Panc1 (cell line): ENCODE measurements at regions not wholly inside any gene's neighbourhood (a gene's known extent, or its start where the extent isn't known, plus 50 kb on each side); places are given as distances from the start of the nearest gene placed in this dataset.

ENCODE experiments used
- ATAC-seq: fragments of 200-7000 bp; cut with Tn5 transposase; 2 replicates; pipeline ENCODE4 v1.9.1; 2020; ENCODE audit warnings: mild to moderate bottlenecking, moderate library complexity
- BruUV-seq: library from RNA; stranded (reverse); fragments of 400-500 nt; replicated peaks from 2 replicates; lab custom pipeline; 2021; lab: Mats Ljungman, UMichigan
- CTCF ChIA-PET: fragments of 300-600 bp; sonication (Branson Sonifier 250); formaldehyde crosslinking; loops from one replicate; lab custom pipeline; 2022; ENCODE audit warnings: antibody characterized with exemption; lab: Charles Lee
- POLR2A ChIA-PET: fragments of 300-600 bp; sonication (Branson Sonifier 250); formaldehyde crosslinking; loops from one replicate; lab custom pipeline; 2022; ENCODE audit warnings: antibody characterized with exemption; lab: Charles Lee
- DNase-seq: peaks from one replicate; pipeline ENCODE4 v3.0.0-alpha.2; 2010; ENCODE audit warnings: low read depth, low spot score
- H3K27ac ChIP-seq: 2 replicates; pipeline ENCODE4 v1.5.1; 2011; ENCODE audit warnings: mild to moderate bottlenecking, low read length, inconsistent platforms
- H3K27me3 ChIP-seq: fragments of 200-500 bp; sonication (Bioruptor generic); 2 replicates; pipeline ENCODE4 v1.6.0; 2014; ENCODE audit warnings: low read length, inconsistent platforms; ENCODE audit not compliant: control insufficient read depth, insufficient read depth
- H3K36me3 ChIP-seq: fragments of 200-500 bp; sonication (Bioruptor generic); 2 replicates; pipeline ENCODE4 v1.5.1; 2014; ENCODE audit warnings: inconsistent platforms, mild to moderate bottlenecking, low read length, moderate library complexity; ENCODE audit not compliant: control insufficient read depth, insufficient read depth
- H3K4me1 ChIP-seq: 2 replicates; pipeline ENCODE4 v1.5.1; 2011; ENCODE audit warnings: inconsistent platforms, mild to moderate bottlenecking, low read length, moderate library complexity; ENCODE audit not compliant: control insufficient read depth, insufficient read depth
- H3K4me3 ChIP-seq, 2 experiments: 2 replicates each; pipeline ENCODE4 v1.5.1; 2011 to 2012; ENCODE audit warnings: low read depth in 2 of 2, low read length in 2 of 2, mild to moderate bottlenecking in 2 of 2, inconsistent platforms in 1 of 2, moderate library complexity in 1 of 2
- H3K9me3 ChIP-seq: fragments of 200-500 bp; sonication (Bioruptor generic); 2 replicates; pipeline ENCODE4 v1.5.1; 2014; ENCODE audit warnings: low read depth, mild to moderate bottlenecking, inconsistent platforms, low read length, moderate library complexity; ENCODE audit not compliant: control insufficient read depth, insufficient read depth
- CTCF ChIP-seq: fragments of 450-650 bp; IDR thresholded peaks from 2 replicates; pipeline ENCODE4 v1.5.1; 2017; ENCODE audit warnings: mild to moderate bottlenecking
- POLR2AphosphoS5 ChIP-seq: IDR thresholded peaks from 2 replicates; pipeline ENCODE4 v1.6.1; 2012; ENCODE audit warnings: mild to moderate bottlenecking, low read depth, low read length, moderate library complexity
- SIN3A ChIP-seq: IDR thresholded peaks from 2 replicates; pipeline ENCODE4 v1.6.1; 2012; ENCODE audit warnings: low read depth, mild to moderate bottlenecking, low read length, moderate library complexity, borderline replicate concordance; ENCODE audit not compliant: insufficient read depth
- TCF7L2 ChIP-seq: IDR thresholded peaks from 2 replicates; pipeline ENCODE4 v1.6.1; 2011; ENCODE audit warnings: mild to moderate bottlenecking, low read depth, low read length, inconsistent platforms
- in situ Hi-C: cut with HindIII; loops from 2 replicates; pipeline ENCODE4 v1.10.0; 2016; ENCODE audit warnings: low sequenced_read_pairs, low pct_unique_long_range_greater_than_20kb
- intact Hi-C: fragments of 100-400 bp; cut with micrococcal nuclease; formaldehyde crosslinking; loops from one replicate; pipeline ENCODE4 v1.10.0; 2022; ENCODE audit not compliant: unreplicated experiment
- TF ChIP-seq, protein P1 (sequence below), 2 experiments: IDR thresholded peaks; 2 replicates each; pipeline ENCODE4 v1.6.1; 2011 to 2012; ENCODE audit warnings: low read depth in 2 of 2, control low read depth in 1 of 2, low read length in 1 of 2, mild to moderate bottlenecking in 1 of 2, moderate library complexity in 1 of 2; ENCODE audit not compliant: insufficient read depth in 1 of 2

- no peak overlapping the region for H3K4me3 ChIP-seq
- ATAC-seq (no peak), DNase-seq (no peak)
- H3K27me3 ChIP-seq = no peaks in the 10 kb centered on the region
- no peak overlapping the region for H3K27ac ChIP-seq
- POLR2A ChIA-PET = no interaction called here
- no TSS peak for BruUV-seq
- H3K9me3 ChIP-seq = no peaks in the 10 kb centered on the region
- H3K4me1 ChIP-seq = no peaks in the 10 kb centered on the region
- CTCF ChIA-PET = no interaction called here
- in situ Hi-C loops (no loop called here), intact Hi-C loops (no loop called here)
- no peaks in the 10 kb centered on the region for H3K36me3 ChIP-seq
- TF ChIP-seq CTCF (no peak), TCF7L2 (no peak), SIN3A (no peak)
These were observed 252.5 kb downstream of the GLI2 start for GRCh38 chr2:120988051-120988699.

GRCh38 chr2:120988700-120989511, 253.2 kb downstream of the GLI2 start:
- POLR2A ChIA-PET = no interaction called here
- in situ Hi-C loops = no loop called here

More at GRCh38 chr2:120988700-120989511, 253.2 kb downstream of the GLI2 start:
- H3K4me1 ChIP-seq = no peaks in the 10 kb centered on the region
- no peak overlapping the region for H3K27ac ChIP-seq
- H3K9me3 ChIP-seq = no peaks in the 10 kb centered on the region
- no peak for TF ChIP-seq TCF7L2
- no peak for TF ChIP-seq CTCF
- TF ChIP-seq SIN3A = no peak
- TF ChIP-seq, protein P1, sequence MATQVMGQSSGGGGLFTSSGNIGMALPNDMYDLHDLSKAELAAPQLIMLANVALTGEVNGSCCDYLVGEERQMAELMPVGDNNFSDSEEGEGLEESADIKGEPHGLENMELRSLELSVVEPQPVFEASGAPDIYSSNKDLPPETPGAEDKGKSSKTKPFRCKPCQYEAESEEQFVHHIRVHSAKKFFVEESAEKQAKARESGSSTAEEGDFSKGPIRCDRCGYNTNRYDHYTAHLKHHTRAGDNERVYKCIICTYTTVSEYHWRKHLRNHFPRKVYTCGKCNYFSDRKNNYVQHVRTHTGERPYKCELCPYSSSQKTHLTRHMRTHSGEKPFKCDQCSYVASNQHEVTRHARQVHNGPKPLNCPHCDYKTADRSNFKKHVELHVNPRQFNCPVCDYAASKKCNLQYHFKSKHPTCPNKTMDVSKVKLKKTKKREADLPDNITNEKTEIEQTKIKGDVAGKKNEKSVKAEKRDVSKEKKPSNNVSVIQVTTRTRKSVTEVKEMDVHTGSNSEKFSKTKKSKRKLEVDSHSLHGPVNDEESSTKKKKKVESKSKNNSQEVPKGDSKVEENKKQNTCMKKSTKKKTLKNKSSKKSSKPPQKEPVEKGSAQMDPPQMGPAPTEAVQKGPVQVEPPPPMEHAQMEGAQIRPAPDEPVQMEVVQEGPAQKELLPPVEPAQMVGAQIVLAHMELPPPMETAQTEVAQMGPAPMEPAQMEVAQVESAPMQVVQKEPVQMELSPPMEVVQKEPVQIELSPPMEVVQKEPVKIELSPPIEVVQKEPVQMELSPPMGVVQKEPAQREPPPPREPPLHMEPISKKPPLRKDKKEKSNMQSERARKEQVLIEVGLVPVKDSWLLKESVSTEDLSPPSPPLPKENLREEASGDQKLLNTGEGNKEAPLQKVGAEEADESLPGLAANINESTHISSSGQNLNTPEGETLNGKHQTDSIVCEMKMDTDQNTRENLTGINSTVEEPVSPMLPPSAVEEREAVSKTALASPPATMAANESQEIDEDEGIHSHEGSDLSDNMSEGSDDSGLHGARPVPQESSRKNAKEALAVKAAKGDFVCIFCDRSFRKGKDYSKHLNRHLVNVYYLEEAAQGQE (IDR thresholded peaks at IDR 0.05; ENCODE audit: insufficient read depth in 1 of 2, low read depth in 2 of 2, low read length in 1 of 2) = no peak
- no peak for TF ChIP-seq POLR2AphosphoS5
- DNase-seq (no peak), ATAC-seq (no peak)
- BruUV-seq = no TSS peak
- intact Hi-C loops = no loop called here
- no peaks in the 10 kb centered on the region for H3K36me3 ChIP-seq
- CTCF ChIA-PET = no interaction called here
- H3K4me3 ChIP-seq = no peak overlapping the region
- no peaks in the 10 kb centered on the region for H3K27me3 ChIP-seq
